SU-DHL-6 (cell line): ENCODE measurements at regions not wholly inside any gene's neighbourhood (a gene's known extent, or its start where the extent isn't known, plus 50 kb on each side); places are given as distances from the start of the nearest gene placed in this dataset.

Experiments used
- EZH2phosphoT487 ChIP-seq: fragments of 200-600 bp; sonication (generic), shearing (Covaris generic); conservative IDR thresholded peaks from 2 replicates; pipeline ENCODE4 v1.6.1; 2018; ENCODE audit warnings: mild to moderate bottlenecking, antibody characterized with exemption, low read length, moderate library complexity, mixed read lengths
- TF ChIP-seq, protein P1 (sequence below): fragments of 200-600 bp; sonication (generic); IDR thresholded peaks from one replicate; pipeline ENCODE4 v1.5.1; 2017; ENCODE audit warnings: antibody characterized with exemption, mild to moderate bottlenecking, low read length, moderate library complexity; ENCODE audit not compliant: insufficient read depth, poor library complexity, severe bottlenecking

DNA sequence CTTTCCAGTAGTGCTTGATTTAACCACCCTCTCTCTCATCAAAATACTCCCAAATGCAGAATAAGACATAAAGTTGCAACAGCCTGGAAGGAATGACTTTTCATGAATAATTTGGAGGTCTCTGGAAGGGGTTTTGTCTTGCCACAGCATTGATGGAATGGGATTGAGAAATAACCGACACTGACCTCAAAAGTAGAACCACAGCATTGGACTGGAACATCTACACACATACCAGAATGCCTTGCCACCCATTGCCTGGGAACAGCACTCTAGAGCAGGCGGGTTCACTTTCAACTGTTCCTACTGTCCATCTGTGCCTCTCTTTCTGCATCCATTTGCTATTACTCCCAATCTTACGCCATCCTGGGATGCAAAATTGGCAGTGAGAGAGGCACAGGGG, 149.1 kb upstream of the USP24 start:
- TF ChIP-seq, protein P1, sequence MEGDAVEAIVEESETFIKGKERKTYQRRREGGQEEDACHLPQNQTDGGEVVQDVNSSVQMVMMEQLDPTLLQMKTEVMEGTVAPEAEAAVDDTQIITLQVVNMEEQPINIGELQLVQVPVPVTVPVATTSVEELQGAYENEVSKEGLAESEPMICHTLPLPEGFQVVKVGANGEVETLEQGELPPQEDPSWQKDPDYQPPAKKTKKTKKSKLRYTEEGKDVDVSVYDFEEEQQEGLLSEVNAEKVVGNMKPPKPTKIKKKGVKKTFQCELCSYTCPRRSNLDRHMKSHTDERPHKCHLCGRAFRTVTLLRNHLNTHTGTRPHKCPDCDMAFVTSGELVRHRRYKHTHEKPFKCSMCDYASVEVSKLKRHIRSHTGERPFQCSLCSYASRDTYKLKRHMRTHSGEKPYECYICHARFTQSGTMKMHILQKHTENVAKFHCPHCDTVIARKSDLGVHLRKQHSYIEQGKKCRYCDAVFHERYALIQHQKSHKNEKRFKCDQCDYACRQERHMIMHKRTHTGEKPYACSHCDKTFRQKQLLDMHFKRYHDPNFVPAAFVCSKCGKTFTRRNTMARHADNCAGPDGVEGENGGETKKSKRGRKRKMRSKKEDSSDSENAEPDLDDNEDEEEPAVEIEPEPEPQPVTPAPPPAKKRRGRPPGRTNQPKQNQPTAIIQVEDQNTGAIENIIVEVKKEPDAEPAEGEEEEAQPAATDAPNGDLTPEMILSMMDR: no peak
- no peak for TF ChIP-seq EZH2phosphoT487
